ENCODE measurements at regions not wholly inside any gene's neighbourhood (a gene's known extent, or its start where the extent isn't known, plus 50 kb on each side); places are given as distances from the start of the nearest gene placed in this dataset.

DNA sequence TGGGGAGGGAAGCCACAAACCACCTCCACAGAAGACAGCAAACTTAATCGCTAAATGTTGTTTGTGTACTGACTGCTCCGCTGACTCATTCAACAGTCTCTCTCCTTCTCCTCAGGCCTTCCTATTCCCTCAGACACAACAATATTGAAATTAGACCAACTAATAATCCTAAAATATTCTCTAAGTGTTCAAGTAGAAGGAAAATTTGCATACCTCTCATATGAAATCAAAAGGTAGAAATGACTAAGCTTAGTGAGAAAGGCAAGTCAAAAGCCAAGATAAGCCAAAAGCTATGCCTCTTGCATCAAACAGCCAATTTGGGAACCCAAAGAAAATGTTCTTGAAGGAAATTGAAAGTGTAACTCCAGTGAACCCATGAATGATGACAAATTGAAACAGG is 75.7 kb upstream of the ARHGAP24 start:
- no peaks in the 10 kb centered on the region for H3K9me3 ChIP-seq
- H3K4me1 ChIP-seq (ENCODE audit: control insufficient read depth in 1 of 2, extremely low read depth in 1 of 2, insufficient read depth in 2 of 2, low read length in 2 of 2), result no peaks in the 10 kb centered on the region
- ChIA-PET POLR2A (no interaction called here), CTCF (no interaction called here)
- no peaks in the 10 kb centered on the region for H3K36me3 ChIP-seq (ENCODE audit: control insufficient read depth in 2 of 2, extremely low read depth in 1 of 2, insufficient read depth in 1 of 2, low read length in 1 of 2)
- H3K9me3 Mint-ChIP-seq, result peaks cover 0 to 6% (median 5%) of the 10 kb centered on the region in 3 donors
- WGBS (ENCODE audit: insufficient coverage), result no CpG with 5 or more reads among the region's 2 CpGs
- H3K4me1 Mint-ChIP-seq, result no peaks in the 10 kb centered on the region
- no peaks in the 10 kb centered on the region for H3K27me3 ChIP-seq (replicated peaks in 1 of 2; ENCODE audit: control insufficient read depth in 2 of 2, extremely low read depth in 1 of 2, insufficient read depth in 2 of 2, low read length in 1 of 2)
- DNase-seq (no peak), ATAC-seq (replicated peaks in 1 of 4) (no peak)
- H3K4me3 ChIP-seq (ENCODE audit: control insufficient read depth in 1 of 2, extremely low read depth in 1 of 2, low read length in 1 of 2), result no peak overlapping the region
- no peaks in the 10 kb centered on the region for H3K27me3 Mint-ChIP-seq
- H3K27ac Mint-ChIP-seq, result no peak overlapping the region
- no peak overlapping the region for H3K27ac ChIP-seq (ENCODE audit: low read length)
- no peak overlapping the region for H3K4me3 Mint-ChIP-seq
- no peaks in the 10 kb centered on the region for H3K36me3 Mint-ChIP-seq

- Histone ChIP-seq H3K27me3 (replicated peaks in 1 of 2; ENCODE audit: control insufficient read depth in 2 of 2, extremely low read depth in 1 of 2, insufficient read depth in 2 of 2, low read length in 1 of 2) (no peaks in the 10 kb centered on the region), H3K9me3 (no peaks in the 10 kb centered on the region), H3K4me1 (ENCODE audit: control insufficient read depth in 1 of 2, extremely low read depth in 1 of 2, insufficient read depth in 2 of 2, low read length in 2 of 2) (no peaks in the 10 kb centered on the region), H3K27ac (ENCODE audit: low read length) (no peak overlapping the region), H3K36me3 (ENCODE audit: control insufficient read depth in 2 of 2, extremely low read depth in 1 of 2, insufficient read depth in 1 of 2, low read length in 1 of 2) (no peaks in the 10 kb centered on the region), H3K4me3 (ENCODE audit: control insufficient read depth in 1 of 2, extremely low read depth in 1 of 2, low read length in 1 of 2) (no peak overlapping the region)
- POLR2A ChIA-PET, result no interaction called here
- CTCF ChIA-PET, result interaction anchor here in 1 of 2 donors (0.9 kb wide), 1 partner anchor 15 kb away, joined by 3 read pairs; no protein-coding TSS in a partner anchor
- H3K4me3 Mint-ChIP-seq, result no peak overlapping the region
- no peak for DNase-seq
- 42% methylated on average over 1 of the region's 3 CpGs for WGBS (ENCODE audit: insufficient coverage)
- peaks cover 0 to 5% (median 3%) of the 10 kb centered on the region in 3 donors for H3K9me3 Mint-ChIP-seq
- no peak overlapping the region for H3K27ac Mint-ChIP-seq
- no peaks in the 10 kb centered on the region for H3K36me3 Mint-ChIP-seq
- no peaks in the 10 kb centered on the region for H3K4me1 Mint-ChIP-seq
- ATAC-seq (replicated peaks in 1 of 4), result no peak
- H3K27me3 Mint-ChIP-seq, result no peaks in the 10 kb centered on the region
These were observed 72.6 kb upstream of the ARHGAP24 start for GRCh38 chr4:85402371-85402770.

DNA sequence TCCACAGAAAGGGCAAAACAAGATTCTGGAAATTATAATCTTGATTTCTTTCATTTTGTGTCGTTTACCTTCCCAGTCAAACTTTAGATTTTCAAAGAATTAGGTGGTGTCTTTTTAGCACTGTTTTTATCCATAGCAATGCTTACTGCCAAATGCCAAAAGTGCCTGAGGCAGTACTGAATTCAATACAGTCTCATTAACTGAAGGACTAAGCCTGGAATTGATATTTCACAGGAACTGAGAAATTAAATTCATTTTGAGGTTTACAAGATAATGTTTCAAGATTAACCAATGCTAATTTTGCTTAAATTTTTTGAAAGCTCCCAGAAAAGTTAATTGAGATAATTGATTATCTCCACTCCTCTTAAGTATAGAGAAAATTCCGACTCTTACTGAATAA is 68.8 kb upstream of the ARHGAP24 start:
- DNase-seq (no peak), ATAC-seq (replicated peaks in 1 of 4) (no peak)
- Mint-ChIP-seq H3K4me3 (no peak overlapping the region), H3K36me3 (no peaks in the 10 kb centered on the region), H3K9me3 (peaks cover 0 to 3% (median 0%) of the 10 kb centered on the region in 3 donors), H3K27ac (no peak overlapping the region), H3K4me1 (no peaks in the 10 kb centered on the region), H3K27me3 (no peaks in the 10 kb centered on the region)
- no peaks in the 10 kb centered on the region for H3K4me1 ChIP-seq (ENCODE audit: control insufficient read depth in 1 of 2, extremely low read depth in 1 of 2, insufficient read depth in 2 of 2, low read length in 2 of 2)
- ChIA-PET POLR2A (no interaction called here), CTCF (no interaction called here)
- H3K9me3 ChIP-seq, result no peaks in the 10 kb centered on the region
- H3K4me3 ChIP-seq (ENCODE audit: control insufficient read depth in 1 of 2, extremely low read depth in 1 of 2, low read length in 1 of 2), result no peak overlapping the region
- no peaks in the 10 kb centered on the region for H3K27me3 ChIP-seq (replicated peaks in 1 of 2; ENCODE audit: control insufficient read depth in 2 of 2, extremely low read depth in 1 of 2, insufficient read depth in 2 of 2, low read length in 1 of 2)
- no peaks in the 10 kb centered on the region for H3K36me3 ChIP-seq (ENCODE audit: control insufficient read depth in 2 of 2, extremely low read depth in 1 of 2, insufficient read depth in 1 of 2, low read length in 1 of 2)
- H3K27ac ChIP-seq (ENCODE audit: low read length), result no peak overlapping the region
- no CpG with 5 or more reads among the region's 2 CpGs for WGBS (ENCODE audit: insufficient coverage)

GRCh38 chr4:85407546-85407945 is 67.4 kb upstream of the ARHGAP24 start:
- POLR2A ChIA-PET, result no interaction called here
- Mint-ChIP-seq H3K27ac (no peak overlapping the region), H3K27me3 (no peaks in the 10 kb centered on the region), H3K9me3 (no peaks in the 10 kb centered on the region), H3K4me3 (no peak overlapping the region), H3K4me1 (no peaks in the 10 kb centered on the region), H3K36me3 (no peaks in the 10 kb centered on the region)
- CTCF ChIA-PET, result interaction anchor here in 1 of 2 donors (0.6 kb wide), 1 partner anchor 51 kb away, joined by 16 read pairs; no protein-coding TSS in a partner anchor
- Histone ChIP-seq H3K9me3 (no peaks in the 10 kb centered on the region), H3K27me3 (replicated peaks in 1 of 2; ENCODE audit: control insufficient read depth in 2 of 2, extremely low read depth in 1 of 2, insufficient read depth in 2 of 2, low read length in 1 of 2) (no peaks in the 10 kb centered on the region), H3K4me1 (ENCODE audit: control insufficient read depth in 1 of 2, extremely low read depth in 1 of 2, insufficient read depth in 2 of 2, low read length in 2 of 2) (no peaks in the 10 kb centered on the region), H3K4me3 (ENCODE audit: control insufficient read depth in 1 of 2, extremely low read depth in 1 of 2, low read length in 1 of 2) (no peak overlapping the region), H3K36me3 (ENCODE audit: control insufficient read depth in 2 of 2, extremely low read depth in 1 of 2, insufficient read depth in 1 of 2, low read length in 1 of 2) (no peaks in the 10 kb centered on the region), H3K27ac (ENCODE audit: low read length) (no peak overlapping the region)
- DNase-seq, result no peak
- no peak for ATAC-seq (replicated peaks in 1 of 4)
- no CpG with 5 or more reads among the region's 3 CpGs for WGBS (ENCODE audit: insufficient coverage)

DNA sequence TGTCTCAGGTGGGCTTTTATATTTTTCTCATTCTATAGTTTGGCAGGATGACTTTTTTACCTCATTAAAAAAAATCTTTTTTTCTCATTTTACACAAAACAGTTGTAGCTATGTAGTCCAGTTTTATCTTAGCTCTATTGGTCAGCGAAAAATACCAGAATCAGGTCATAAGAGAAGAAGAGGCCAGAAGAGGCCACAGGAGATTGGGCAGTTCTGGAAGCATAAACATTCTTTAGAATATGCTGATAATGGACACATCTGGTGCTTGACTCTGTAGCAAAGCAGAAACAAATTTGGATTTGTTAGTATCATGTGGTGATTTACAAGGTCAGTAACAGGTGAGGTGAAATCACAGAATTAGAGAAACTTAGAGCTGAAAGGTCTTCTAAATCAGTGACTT is 66.6 kb upstream of the ARHGAP24 start:
- H3K36me3 ChIP-seq (ENCODE audit: control insufficient read depth in 2 of 2, extremely low read depth in 1 of 2, insufficient read depth in 1 of 2, low read length in 1 of 2), result no peaks in the 10 kb centered on the region
- H3K4me1 ChIP-seq (ENCODE audit: control insufficient read depth in 1 of 2, extremely low read depth in 1 of 2, insufficient read depth in 2 of 2, low read length in 2 of 2), result no peaks in the 10 kb centered on the region
- H3K9me3 ChIP-seq, result no peaks in the 10 kb centered on the region
- H3K27ac ChIP-seq (ENCODE audit: low read length), result no peak overlapping the region
- Mint-ChIP-seq H3K36me3 (no peaks in the 10 kb centered on the region), H3K9me3 (no peaks in the 10 kb centered on the region), H3K27me3 (no peaks in the 10 kb centered on the region), H3K4me3 (no peak overlapping the region), H3K4me1 (no peaks in the 10 kb centered on the region), H3K27ac (no peak overlapping the region)
- ChIA-PET CTCF (interaction anchor here in 1 of 2 donors (0.6 kb wide), 1 partner anchor 51 kb away, joined by 16 read pairs; no protein-coding TSS in a partner anchor), POLR2A (no interaction called here)
- ATAC-seq (replicated peaks in 1 of 4) (no peak), DNase-seq (no peak)
- no CpG with 5 or more reads among the region's 1 CpG for WGBS (ENCODE audit: insufficient coverage)
- H3K27me3 ChIP-seq (replicated peaks in 1 of 2; ENCODE audit: control insufficient read depth in 2 of 2, extremely low read depth in 1 of 2, insufficient read depth in 2 of 2, low read length in 1 of 2), result no peaks in the 10 kb centered on the region
- H3K4me3 ChIP-seq (ENCODE audit: control insufficient read depth in 1 of 2, extremely low read depth in 1 of 2, low read length in 1 of 2), result no peak overlapping the region

- no peaks in the 10 kb centered on the region for H3K36me3 Mint-ChIP-seq
- H3K9me3 Mint-ChIP-seq, result no peaks in the 10 kb centered on the region
- CTCF ChIA-PET, result no interaction called here
These were observed 65.7 kb upstream of the ARHGAP24 start for GRCh38 chr4:85409251-85409650.

DNA sequence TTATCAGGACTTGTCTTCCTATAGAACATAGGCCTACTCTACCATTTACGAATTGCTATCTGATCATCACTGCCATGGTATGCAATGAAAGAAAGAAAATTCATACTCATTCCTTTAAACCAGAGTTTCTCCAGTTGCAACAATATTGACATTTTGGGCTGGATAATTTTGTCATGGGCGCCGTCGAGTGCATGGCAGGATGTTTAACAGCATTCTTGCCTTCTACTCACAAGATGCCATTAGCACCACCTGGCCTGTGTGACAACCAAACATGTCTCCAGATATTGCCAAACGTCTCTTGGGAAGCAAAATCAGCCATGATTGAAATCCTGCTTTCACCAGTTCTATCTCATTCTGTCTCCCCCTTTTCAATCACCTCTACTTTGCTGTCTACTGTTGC is 63.6 kb upstream of the ARHGAP24 start:
- Histone ChIP-seq H3K4me3 (ENCODE audit: control insufficient read depth in 1 of 2, extremely low read depth in 1 of 2, low read length in 1 of 2) (no peak overlapping the region), H3K4me1 (ENCODE audit: control insufficient read depth in 1 of 2, extremely low read depth in 1 of 2, insufficient read depth in 2 of 2, low read length in 2 of 2) (no peaks in the 10 kb centered on the region), H3K27ac (ENCODE audit: low read length) (no peak overlapping the region), H3K27me3 (replicated peaks in 1 of 2; ENCODE audit: control insufficient read depth in 2 of 2, extremely low read depth in 1 of 2, insufficient read depth in 2 of 2, low read length in 1 of 2) (no peaks in the 10 kb centered on the region), H3K9me3 (no peaks in the 10 kb centered on the region), H3K36me3 (ENCODE audit: control insufficient read depth in 2 of 2, extremely low read depth in 1 of 2, insufficient read depth in 1 of 2, low read length in 1 of 2) (no peaks in the 10 kb centered on the region)
- H3K27me3 Mint-ChIP-seq, result no peaks in the 10 kb centered on the region
- H3K36me3 Mint-ChIP-seq, result no peaks in the 10 kb centered on the region
- no peak overlapping the region for H3K4me3 Mint-ChIP-seq
- H3K4me1 Mint-ChIP-seq, result no peaks in the 10 kb centered on the region
- ChIA-PET CTCF (no interaction called here), POLR2A (no interaction called here)
- H3K27ac Mint-ChIP-seq, result no peak overlapping the region
- ATAC-seq (replicated peaks in 1 of 4) (no peak), DNase-seq (no peak)
- no peaks in the 10 kb centered on the region for H3K9me3 Mint-ChIP-seq
- 76% methylated on average over 4 of the region's 5 CpGs for WGBS (ENCODE audit: insufficient coverage)

More at GRCh38 chr4:85409251-85409650, 65.7 kb upstream of the ARHGAP24 start:
- POLR2A ChIA-PET, result no interaction called here
- H3K27ac Mint-ChIP-seq, result no peak overlapping the region
- ATAC-seq (replicated peaks in 1 of 4) (no peak), DNase-seq (no peak)
- Histone ChIP-seq H3K36me3 (ENCODE audit: control insufficient read depth in 2 of 2, extremely low read depth in 1 of 2, insufficient read depth in 1 of 2, low read length in 1 of 2) (no peaks in the 10 kb centered on the region), H3K9me3 (no peaks in the 10 kb centered on the region), H3K4me1 (ENCODE audit: control insufficient read depth in 1 of 2, extremely low read depth in 1 of 2, insufficient read depth in 2 of 2, low read length in 2 of 2) (no peaks in the 10 kb centered on the region), H3K4me3 (ENCODE audit: control insufficient read depth in 1 of 2, extremely low read depth in 1 of 2, low read length in 1 of 2) (no peak overlapping the region), H3K27ac (ENCODE audit: low read length) (no peak overlapping the region), H3K27me3 (replicated peaks in 1 of 2; ENCODE audit: control insufficient read depth in 2 of 2, extremely low read depth in 1 of 2, insufficient read depth in 2 of 2, low read length in 1 of 2) (no peaks in the 10 kb centered on the region)
- no peaks in the 10 kb centered on the region for H3K4me1 Mint-ChIP-seq
- WGBS (ENCODE audit: insufficient coverage), result 100% methylated on average over 1 of the region's 2 CpGs
- H3K4me3 Mint-ChIP-seq, result no peak overlapping the region
- no peaks in the 10 kb centered on the region for H3K27me3 Mint-ChIP-seq
